ENCODE measurements at regions not wholly inside any gene's neighbourhood (a gene's known extent, or its start where the extent isn't known, plus 50 kb on each side); places are given as distances from the start of the nearest gene placed in this dataset.
"Not testable (repeated sequence)": the region's sequence is repeated elsewhere in the genome, so short reads cannot be mapped to it uniquely, and the experiment has no call there.

DNA sequence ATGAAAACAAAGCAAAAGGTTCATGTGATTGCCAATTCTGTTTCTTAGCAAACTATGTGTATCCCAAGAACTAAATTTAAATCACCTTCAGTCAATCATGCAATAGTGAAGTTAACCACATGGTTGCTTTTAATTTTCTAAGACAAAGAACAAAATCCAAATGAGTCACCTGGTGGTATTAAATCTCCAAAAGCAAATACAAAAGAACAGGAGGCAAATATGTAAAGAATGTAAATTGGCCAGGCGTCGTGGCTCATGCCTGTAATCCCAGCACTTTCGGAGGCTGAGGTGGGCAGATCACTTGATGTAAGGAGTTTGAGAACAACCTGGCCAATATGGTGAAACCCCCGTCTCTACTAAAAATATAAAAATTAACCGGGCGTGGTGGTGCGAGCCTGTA, 54.2 kb upstream of the PIK3R4 start:
- 85% methylated on average over 7 of the region's 7 CpGs for WGBS
- Histone ChIP-seq H3K27me3 (ENCODE audit: insufficient read depth, low read length) (no peaks in the 10 kb centered on the region), H3K27ac (ENCODE audit: low read depth, low read length) (no peak overlapping the region), H3K4me3 (ENCODE audit: low read length) (no peak overlapping the region), H3K9ac (ENCODE audit: low read depth, low read length) (no peak overlapping the region), H3K36me3 (ENCODE audit: insufficient read depth, low read length) (no peaks in the 10 kb centered on the region), H3K4me1 (ENCODE audit: insufficient read depth, low read length) (peaks cover 2% of the 10 kb centered on the region; the same call in 1 of the 2 replicates), H3K9me3 (ENCODE audit: insufficient read depth, low read depth, low read length) (peaks cover 8% of the 10 kb centered on the region; the same call in 1 of the 2 replicates)

DNA sequence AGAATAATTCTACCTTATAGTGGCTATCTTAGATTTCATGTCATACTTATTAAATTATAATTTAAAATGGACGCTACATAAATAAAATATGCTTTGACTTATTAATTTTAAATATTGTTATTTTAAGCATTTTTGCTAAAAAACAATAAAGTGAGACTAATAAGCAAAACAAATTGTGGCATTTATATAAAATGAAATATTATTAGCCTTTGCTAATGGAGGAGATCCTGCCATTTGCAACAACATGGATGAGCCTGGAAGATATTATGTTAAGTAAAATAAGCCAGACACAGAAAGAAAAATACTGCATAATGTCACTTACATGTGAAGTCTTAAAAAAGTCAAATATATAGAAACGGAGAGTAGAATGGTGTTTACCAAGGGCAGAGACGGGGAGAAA, 54.8 kb upstream of the PIK3R4 start:
- no peak overlapping the region for H3K9ac ChIP-seq (ENCODE audit: low read depth, low read length)
- 95% methylated on average over 2 of the region's 3 CpGs for WGBS
- no peak overlapping the region for H3K27ac ChIP-seq (ENCODE audit: low read depth, low read length)
- peaks cover 8% of the 10 kb centered on the region; the same call in 1 of the 2 replicates for H3K9me3 ChIP-seq (ENCODE audit: insufficient read depth, low read depth, low read length)
- no peaks in the 10 kb centered on the region for H3K4me1 ChIP-seq (ENCODE audit: insufficient read depth, low read length)
- no peaks in the 10 kb centered on the region for H3K27me3 ChIP-seq (ENCODE audit: insufficient read depth, low read length)
- H3K36me3 ChIP-seq (ENCODE audit: insufficient read depth, low read length): no peaks in the 10 kb centered on the region
- no peak overlapping the region for H3K4me3 ChIP-seq (ENCODE audit: low read length)

- Histone ChIP-seq H3K9me3 (ENCODE audit: insufficient read depth, low read depth, low read length) (peaks cover 17% of the 10 kb centered on the region), H3K36me3 (ENCODE audit: insufficient read depth, low read length) (no peaks in the 10 kb centered on the region), H3K4me3 (ENCODE audit: low read length) (no peak overlapping the region), H3K4me1 (ENCODE audit: insufficient read depth, low read length) (peaks cover 1% of the 10 kb centered on the region; the same call in 1 of the 2 replicates), H3K27ac (ENCODE audit: low read depth, low read length) (no peak overlapping the region), H3K27me3 (ENCODE audit: insufficient read depth, low read length) (no peaks in the 10 kb centered on the region), H3K9ac (ENCODE audit: low read depth, low read length) (no peak overlapping the region)
- 93% methylated on average over 2 of the region's 2 CpGs for WGBS
Measured at GRCh38 chr3:130811557-130811956, 64.9 kb upstream of the PIK3R4 start.

GRCh38 chr3:130814691-130815472, 68.3 kb upstream of the PIK3R4 start:
- H3K27ac ChIP-seq (ENCODE audit: low read depth, low read length): no peak overlapping the region
- no peaks in the 10 kb centered on the region for H3K36me3 ChIP-seq (ENCODE audit: insufficient read depth, low read length)
- H3K27me3 ChIP-seq (ENCODE audit: insufficient read depth, low read length): no peaks in the 10 kb centered on the region
- H3K9ac ChIP-seq (ENCODE audit: low read depth, low read length): no peak overlapping the region
- 94% methylated on average over 35 of the region's 36 CpGs for WGBS
- H3K4me3 ChIP-seq (ENCODE audit: low read length): no peak overlapping the region
- peaks cover 10% of the 10 kb centered on the region; the same call in 1 of the 2 replicates for H3K4me1 ChIP-seq (ENCODE audit: insufficient read depth, low read length)
- H3K9me3 ChIP-seq (ENCODE audit: insufficient read depth, low read depth, low read length): peaks cover 17% of the 10 kb centered on the region

DNA sequence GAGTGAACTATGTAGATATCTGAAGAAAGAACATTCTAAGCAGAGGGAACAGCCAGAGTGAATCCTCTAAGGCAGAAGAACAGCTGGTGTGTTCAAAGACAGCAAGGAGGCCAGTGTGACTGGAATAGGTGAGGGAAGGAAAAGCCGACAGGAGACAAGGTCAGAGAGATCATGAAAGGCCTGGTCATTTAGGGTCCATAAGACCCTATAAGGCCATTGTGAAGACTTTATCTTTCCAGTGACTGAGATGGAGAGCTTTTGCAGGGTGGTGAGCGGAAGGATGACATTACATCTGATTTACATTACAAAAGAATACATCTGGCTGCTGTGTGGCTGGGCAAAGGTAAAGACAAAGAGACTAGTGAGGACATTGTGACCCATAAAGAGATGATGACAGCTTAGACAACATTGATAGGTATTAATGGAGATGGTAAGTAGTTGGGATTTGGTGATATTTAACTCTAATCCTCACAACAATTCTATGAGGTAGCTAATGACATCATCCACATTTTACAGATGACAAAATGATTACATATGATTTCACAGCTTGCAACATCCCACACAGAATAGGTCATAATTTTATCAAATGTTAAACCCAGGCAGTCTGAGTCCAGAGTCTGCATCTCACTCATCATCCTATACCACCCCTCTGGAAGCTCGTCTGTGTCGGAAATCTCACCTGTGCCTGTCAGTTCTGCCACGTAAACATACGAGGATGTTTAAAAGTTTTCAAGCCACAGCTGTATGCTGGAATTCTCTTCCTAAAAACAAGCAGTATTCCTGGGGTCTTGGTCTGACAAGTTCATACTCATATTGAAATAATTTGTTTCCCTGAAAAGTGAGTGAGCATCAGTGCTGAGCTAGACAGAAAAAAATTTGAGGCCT, 70.2 kb upstream of the PIK3R4 start:
- Histone ChIP-seq H3K27ac (ENCODE audit: low read depth, low read length) (peak overlapping the region; percentile 41; the same call in 1 of the 2 replicates), H3K9ac (ENCODE audit: low read depth, low read length) (no peak overlapping the region), H3K4me3 (ENCODE audit: low read length) (no peak overlapping the region), H3K36me3 (ENCODE audit: insufficient read depth, low read length) (no peaks in the 10 kb centered on the region), H3K4me1 (ENCODE audit: insufficient read depth, low read length) (peaks cover 10% of the 10 kb centered on the region; the same call in 1 of the 2 replicates), H3K27me3 (ENCODE audit: insufficient read depth, low read length) (no peaks in the 10 kb centered on the region), H3K9me3 (ENCODE audit: insufficient read depth, low read depth, low read length) (peaks cover 12% of the 10 kb centered on the region)
- 92% methylated on average over 5 of the region's 6 CpGs for WGBS

- H3K27me3 ChIP-seq (ENCODE audit: insufficient read depth, low read length); H3K4me1 ChIP-seq (ENCODE audit: insufficient read depth, low read length); H3K36me3 ChIP-seq (ENCODE audit: insufficient read depth, low read length); H3K9ac ChIP-seq (ENCODE audit: low read depth, low read length); H3K27ac ChIP-seq (ENCODE audit: low read depth, low read length); H3K4me3 ChIP-seq (ENCODE audit: low read length): not testable (repeated sequence)
- 96% methylated on average over 3 of the region's 3 CpGs for WGBS
- peaks cover 12% of the 10 kb centered on the region for H3K9me3 ChIP-seq (ENCODE audit: insufficient read depth, low read depth, low read length)
Measured at GRCh38 chr3:130818066-130818465, 71.4 kb upstream of the PIK3R4 start.

DNA sequence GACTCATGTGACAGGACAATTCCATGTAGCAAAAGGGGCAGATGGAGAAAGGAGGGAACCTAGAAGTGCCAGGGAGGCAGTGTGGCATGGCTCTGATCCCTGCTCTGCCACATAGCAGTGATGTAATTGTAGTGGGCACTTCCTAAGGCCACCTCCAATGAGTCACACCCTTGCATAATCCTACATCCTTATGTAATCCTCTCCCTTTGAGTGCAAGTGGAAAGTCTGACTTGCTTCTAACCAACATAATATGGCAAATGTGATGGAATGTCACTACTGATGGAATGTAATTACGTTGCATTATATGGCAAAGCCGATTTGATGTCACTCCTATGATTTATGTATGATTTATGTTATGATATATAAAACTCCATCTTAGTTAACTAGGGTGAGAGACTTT, 72.9 kb upstream of the ATP2C1 start:
- H3K27ac ChIP-seq (ENCODE audit: low read depth, low read length): no peak overlapping the region
- H3K36me3 ChIP-seq (ENCODE audit: insufficient read depth, low read length): no peaks in the 10 kb centered on the region
- no peaks in the 10 kb centered on the region for H3K9me3 ChIP-seq (ENCODE audit: insufficient read depth, low read depth, low read length)
- 90% methylated on average over 2 of the region's 2 CpGs for WGBS
- H3K9ac ChIP-seq (ENCODE audit: low read depth, low read length): no peak overlapping the region
- peaks cover 15% of the 10 kb centered on the region; the same call in 1 of the 2 replicates for H3K4me1 ChIP-seq (ENCODE audit: insufficient read depth, low read length)
- H3K27me3 ChIP-seq (ENCODE audit: insufficient read depth, low read length): no peaks in the 10 kb centered on the region
- H3K4me3 ChIP-seq (ENCODE audit: low read length): no peak overlapping the region

DNA sequence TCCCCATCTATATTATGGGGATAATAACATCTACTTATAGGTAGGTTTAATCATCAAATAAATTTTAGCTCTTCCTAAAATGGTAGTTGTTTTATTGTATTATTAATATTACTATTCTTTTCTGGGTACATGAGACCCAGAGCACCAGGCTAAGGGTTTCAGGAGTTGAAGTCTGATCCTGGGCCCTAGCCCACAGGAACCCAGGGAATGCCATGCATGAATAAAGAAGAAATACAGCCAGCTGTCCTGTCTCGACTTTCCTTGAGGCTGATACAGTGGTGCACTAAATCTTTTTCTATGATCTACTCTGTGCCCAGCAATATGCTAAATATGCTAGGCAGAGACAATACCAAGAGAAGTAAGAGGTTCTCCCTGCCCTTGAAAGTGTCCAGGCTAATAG, 72.1 kb upstream of the ATP2C1 start:
- no peak overlapping the region for H3K4me3 ChIP-seq (ENCODE audit: low read length)

DNA sequence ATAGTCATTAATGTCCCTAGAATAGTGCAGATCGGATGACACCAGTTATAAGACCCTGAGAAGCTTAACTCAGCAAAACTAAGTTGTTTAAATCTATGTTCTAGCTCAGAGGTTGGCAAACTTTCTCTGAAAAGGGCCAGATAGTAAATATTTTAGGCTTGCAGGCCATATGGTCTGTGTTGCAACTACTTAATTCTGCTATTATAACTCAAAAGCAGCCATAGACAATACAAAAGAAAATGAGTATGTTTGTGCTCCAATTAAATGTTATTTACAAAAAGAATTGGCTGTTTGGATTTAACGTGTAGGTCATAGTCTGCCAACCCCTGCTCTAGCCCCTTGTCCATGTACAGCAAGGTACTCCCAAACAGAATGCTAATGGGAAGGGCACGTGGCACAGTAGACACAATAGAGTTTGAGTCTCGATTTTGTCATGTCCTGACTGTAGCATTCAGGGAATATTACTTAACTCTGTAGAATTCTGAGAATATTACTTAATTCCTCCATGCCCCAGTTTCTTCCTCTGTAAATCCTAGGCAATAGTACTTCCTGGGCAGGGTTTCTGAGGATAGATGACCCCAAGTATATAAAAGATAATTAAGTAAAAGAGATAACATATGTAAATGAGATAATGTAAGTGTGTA, 70.5 kb upstream of the ATP2C1 start:
- peaks cover 16% of the 10 kb centered on the region; the same call in 1 of the 2 replicates for H3K4me1 ChIP-seq (ENCODE audit: insufficient read depth, low read length)
- WGBS: 93% methylated on average over 4 of the region's 4 CpGs

More for the DNA sequence above, 72.1 kb upstream of the ATP2C1 start:
- H3K9ac ChIP-seq (ENCODE audit: low read depth, low read length): no peak overlapping the region
- no peaks in the 10 kb centered on the region for H3K9me3 ChIP-seq (ENCODE audit: insufficient read depth, low read depth, low read length)
- peaks cover 13% of the 10 kb centered on the region; the same call in 1 of the 2 replicates for H3K4me1 ChIP-seq (ENCODE audit: insufficient read depth, low read length)
- 94% methylated on average over 1 of the region's 1 CpG for WGBS
- H3K27ac ChIP-seq (ENCODE audit: low read depth, low read length): no peak overlapping the region
- no peaks in the 10 kb centered on the region for H3K27me3 ChIP-seq (ENCODE audit: insufficient read depth, low read length)
- H3K36me3 ChIP-seq (ENCODE audit: insufficient read depth, low read length): no peaks in the 10 kb centered on the region

GRCh38 chr3:130823996-130824395, 69.9 kb upstream of the ATP2C1 start:
- Histone ChIP-seq H3K9me3 (ENCODE audit: insufficient read depth, low read depth, low read length) (no peaks in the 10 kb centered on the region), H3K9ac (ENCODE audit: low read depth, low read length) (no peak overlapping the region), H3K36me3 (ENCODE audit: insufficient read depth, low read length) (no peaks in the 10 kb centered on the region), H3K27me3 (ENCODE audit: insufficient read depth, low read length) (no peaks in the 10 kb centered on the region), H3K4me1 (ENCODE audit: insufficient read depth, low read length) (peaks cover 20% of the 10 kb centered on the region), H3K27ac (ENCODE audit: low read depth, low read length) (no peak overlapping the region), H3K4me3 (ENCODE audit: low read length) (no peak overlapping the region)
- WGBS: 83% methylated on average over 1 of the region's 1 CpG

More for the DNA sequence above, 70.5 kb upstream of the ATP2C1 start:
- Histone ChIP-seq H3K9ac (ENCODE audit: low read depth, low read length) (no peak overlapping the region), H3K36me3 (ENCODE audit: insufficient read depth, low read length) (no peaks in the 10 kb centered on the region), H3K4me3 (ENCODE audit: low read length) (no peak overlapping the region), H3K27ac (ENCODE audit: low read depth, low read length) (no peak overlapping the region), H3K9me3 (ENCODE audit: insufficient read depth, low read depth, low read length) (no peaks in the 10 kb centered on the region), H3K27me3 (ENCODE audit: insufficient read depth, low read length) (no peaks in the 10 kb centered on the region)

Data from HUES64 (cell line).